HG02678 (cell line): ENCODE measurements at regions not wholly inside any gene's neighbourhood (a gene's known extent, or its start where the extent isn't known, plus 50 kb on each side); places are given as distances from the start of the nearest gene placed in this dataset.

Source experiments
- ATAC-seq: cut with Tn5 transposase; IDR thresholded peaks from one replicate; pipeline ENCODE4 v1.9.1; 2021; ENCODE audit warnings: mild to moderate bottlenecking, moderate library complexity; ENCODE audit not compliant: unreplicated experiment

GRCh38 chr13:103192511-103193135 is 126.4 kb upstream of the SLC10A2 start:
- no peak for ATAC-seq

DNA sequence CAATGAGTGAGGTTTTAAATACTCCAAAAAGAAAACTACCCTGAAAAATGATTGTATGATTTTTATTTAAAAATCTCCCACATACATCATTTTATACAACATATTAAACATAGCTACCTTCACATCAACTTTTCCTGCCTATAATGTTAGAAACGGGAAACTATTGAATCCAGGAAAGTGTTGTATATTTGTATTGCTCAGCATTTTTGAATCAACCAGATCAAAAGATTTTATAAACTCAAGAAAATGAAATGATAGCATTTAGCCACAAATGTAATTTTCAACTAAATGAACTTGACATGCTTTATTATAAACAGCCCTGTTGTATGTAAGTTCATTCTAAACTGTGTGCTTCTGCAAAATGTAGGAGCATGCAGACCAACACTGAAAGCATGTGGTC is 124.6 kb upstream of the SLC10A2 start:
- no peak for ATAC-seq

DNA sequence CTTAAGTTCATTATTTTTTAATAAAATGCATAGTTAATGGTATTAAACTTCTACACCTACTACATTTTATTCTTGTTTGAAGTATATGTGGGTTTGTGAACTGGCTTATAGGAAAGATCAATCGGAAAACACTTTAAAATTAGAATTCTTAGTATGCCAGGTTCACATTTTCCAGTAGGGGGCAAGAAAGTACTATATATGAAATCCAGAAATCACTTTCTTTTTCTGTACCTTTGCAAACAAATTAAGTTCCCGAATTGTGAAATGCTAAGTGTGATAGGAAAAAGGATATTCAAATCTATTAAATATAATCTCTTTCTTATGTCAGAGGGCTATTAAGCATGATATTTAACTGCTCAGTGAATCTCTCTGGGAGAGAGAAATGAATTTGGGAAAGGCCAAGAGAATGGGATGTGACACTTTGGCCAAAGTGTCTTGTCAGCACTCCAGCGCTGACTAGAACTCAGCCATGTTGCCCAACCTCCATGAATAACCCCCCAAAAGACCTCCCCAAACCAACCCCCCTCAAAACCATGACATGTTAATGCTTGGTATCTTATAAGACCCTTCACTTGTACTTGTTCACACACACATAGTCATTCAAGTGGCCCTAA is 122.6 kb upstream of the SLC10A2 start:
- peak; percentile 45 for ATAC-seq

GRCh38 chr13:103187721-103188156 is 121.5 kb upstream of the SLC10A2 start:
- ATAC-seq = no peak

GRCh38 chr13:103184413-103184812 is 118.2 kb upstream of the SLC10A2 start:
- ATAC-seq = peak; percentile 57

DNA sequence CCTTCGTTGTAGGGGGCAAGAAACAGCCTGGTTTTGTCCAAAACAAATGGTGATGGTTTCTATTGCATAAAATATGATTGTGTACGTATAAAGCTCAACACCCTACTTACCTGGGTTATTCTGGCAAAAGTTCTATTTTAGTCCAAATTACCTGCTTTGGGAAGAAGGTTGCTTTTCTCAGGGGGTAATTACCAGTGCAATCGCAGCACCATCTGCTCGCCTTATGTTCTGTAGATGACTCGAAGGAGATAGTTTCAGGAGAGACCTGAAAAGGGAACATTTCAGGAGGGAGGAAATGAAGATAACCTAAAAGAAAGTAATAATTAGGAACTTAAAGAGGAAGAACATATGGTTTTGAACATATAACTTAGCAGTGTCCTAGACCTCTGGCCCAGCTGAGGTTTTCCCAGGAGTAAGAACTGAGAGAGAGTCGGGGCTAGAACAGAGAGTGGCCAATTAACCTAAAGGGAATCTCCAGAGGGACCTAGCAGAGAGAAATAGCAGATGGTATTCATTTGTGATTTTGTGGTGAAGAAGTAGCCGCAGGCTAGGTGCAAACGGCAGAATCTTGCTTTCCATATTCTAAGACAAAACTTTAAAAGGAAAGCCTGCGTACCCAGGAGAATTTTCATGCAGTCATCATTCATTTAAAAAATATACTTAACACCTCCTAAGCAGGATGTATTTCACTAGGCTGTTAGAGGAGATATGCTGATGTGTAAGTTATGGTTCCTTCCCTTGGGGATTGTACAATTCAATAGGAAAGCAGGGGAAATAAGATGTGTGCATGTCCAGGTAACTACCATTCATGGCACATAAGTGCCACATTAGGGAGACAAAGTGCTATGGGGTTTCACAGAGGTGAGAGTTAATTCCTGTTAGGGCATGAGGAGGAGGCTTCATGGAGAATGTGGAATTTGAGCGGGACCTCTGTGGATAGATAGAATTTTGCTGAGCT is 113.0 kb upstream of the SLC10A2 start:
- ATAC-seq = no peak

GRCh38 chr13:103174966-103175365 is 108.7 kb upstream of the SLC10A2 start:
- no peak for ATAC-seq

DNA sequence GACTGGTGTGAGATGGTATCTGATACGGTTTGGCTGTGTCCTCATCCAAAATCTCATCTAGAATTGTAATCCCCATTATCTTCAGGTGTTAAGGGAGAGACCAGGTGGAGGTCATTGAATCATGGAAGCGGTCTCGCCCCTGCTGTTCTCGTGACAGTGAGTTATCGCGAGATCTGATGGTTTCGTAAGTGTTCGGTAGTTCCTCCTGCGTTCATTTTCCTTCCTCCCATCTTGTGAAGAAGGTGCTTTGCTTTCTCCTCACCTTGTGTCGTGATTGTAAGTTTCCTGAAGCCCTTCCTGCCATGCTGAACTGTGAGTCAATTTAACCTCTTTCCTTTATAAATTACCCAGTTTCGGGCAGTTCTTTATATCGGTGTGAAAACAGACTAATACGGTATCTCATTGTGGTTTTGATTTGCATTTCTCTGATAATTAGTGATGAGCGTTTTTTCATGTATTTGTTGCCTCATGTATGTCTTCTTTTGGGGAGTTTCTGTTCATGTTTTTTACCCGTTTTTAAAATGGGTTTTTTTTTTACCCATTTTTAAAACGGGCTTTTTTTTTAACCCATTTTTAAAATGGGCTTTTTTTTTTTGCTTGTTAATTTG is 102.8 kb upstream of the SLC10A2 start:
- no peak for ATAC-seq

DNA sequence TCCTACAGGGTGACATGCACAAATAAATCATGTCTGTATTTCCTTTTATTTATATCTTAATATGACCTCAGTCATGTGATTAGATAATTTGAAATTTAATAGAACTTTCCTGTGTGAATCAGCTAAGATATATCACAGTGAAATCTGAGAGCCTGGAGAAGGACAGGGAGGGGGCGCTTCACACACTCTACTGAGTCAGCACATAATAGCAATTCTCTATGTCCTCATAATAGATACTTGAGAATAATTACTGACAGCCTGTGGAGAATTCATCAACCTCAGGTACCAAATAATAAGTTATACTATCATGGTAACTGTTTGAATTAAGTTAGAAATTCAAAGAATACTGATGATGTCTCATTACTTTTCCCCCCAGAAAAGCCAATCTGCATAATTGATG is 98.0 kb upstream of the SLC10A2 start:
- ATAC-seq = no peak

DNA sequence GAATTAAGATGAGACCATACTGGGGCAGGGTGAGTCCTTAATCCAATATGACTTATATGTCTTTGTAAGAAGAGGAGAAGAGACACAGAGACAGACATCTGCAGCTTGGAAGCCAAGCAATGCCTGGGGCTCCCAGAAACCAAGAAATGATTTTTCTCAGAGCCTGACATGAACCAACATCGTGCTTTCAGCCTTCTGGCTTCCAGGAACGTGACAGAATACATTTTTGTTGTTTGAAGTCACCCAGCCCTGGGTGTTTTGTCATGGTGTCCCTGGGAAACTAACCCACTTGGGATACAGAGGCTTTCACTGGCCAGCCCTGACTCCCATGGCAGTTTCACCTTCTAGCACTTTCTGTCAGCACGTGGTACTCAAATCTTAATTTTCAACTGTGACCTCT is 95.3 kb upstream of the SLC10A2 start:
- ATAC-seq = no peak

DNA sequence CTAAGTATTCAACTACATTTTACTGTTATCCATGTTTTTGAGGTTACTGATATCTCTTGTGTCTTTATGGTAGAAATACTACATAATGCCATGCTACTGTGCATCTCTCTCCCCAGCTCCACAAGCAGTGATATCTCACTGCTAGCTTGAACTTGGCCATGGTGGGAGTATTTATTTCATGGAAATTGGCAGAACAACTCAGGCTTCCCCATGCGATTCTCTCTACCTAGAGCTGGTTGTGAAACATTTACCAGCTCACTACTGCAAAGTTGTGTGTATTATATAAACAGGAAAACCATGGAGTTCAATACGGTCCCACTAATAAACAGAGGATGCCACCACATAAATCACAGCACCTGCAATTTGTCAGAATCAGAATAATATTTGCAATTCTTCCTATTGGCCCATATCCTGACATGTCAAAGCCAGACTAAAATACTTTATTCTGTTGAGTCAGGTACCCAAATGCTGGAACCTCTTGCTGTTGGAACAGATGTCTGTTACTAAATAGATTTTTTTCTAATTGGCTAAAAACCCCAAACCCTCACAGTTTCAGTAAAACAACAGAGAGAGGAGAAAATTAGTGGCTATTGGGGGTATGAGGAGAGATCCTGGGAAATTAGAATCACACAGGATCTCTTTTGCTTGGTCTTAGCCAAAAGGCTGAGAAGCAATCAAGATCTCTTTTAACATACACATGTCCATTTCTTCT is 91.4 kb upstream of the SLC10A2 start:
- no peak for ATAC-seq

- ATAC-seq = no peak
Observed at GRCh38 chr13:103157016-103157415, 90.8 kb upstream of the SLC10A2 start.

- no peak for ATAC-seq
Observed at GRCh38 chr13:103156346-103156998, 90.3 kb upstream of the SLC10A2 start.

DNA sequence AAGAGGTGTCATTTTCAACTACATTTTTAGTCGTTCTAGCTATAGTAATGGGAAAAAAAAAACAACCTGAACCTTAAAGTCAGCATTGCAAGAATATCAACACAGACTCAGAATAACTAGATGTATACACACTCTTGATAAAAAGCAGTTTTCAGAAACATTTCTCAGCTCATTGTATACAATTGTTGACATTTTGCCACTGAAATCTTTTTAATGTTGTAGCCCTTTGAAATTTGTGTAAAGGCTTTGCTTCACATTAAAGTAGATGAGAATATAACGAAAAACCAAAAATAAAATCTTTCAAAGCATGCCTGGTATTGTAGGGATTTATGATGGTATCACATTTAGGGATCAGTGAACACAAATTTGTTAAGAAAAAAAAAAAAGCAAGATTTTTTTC is 87.2 kb upstream of the SLC10A2 start:
- no peak for ATAC-seq

DNA sequence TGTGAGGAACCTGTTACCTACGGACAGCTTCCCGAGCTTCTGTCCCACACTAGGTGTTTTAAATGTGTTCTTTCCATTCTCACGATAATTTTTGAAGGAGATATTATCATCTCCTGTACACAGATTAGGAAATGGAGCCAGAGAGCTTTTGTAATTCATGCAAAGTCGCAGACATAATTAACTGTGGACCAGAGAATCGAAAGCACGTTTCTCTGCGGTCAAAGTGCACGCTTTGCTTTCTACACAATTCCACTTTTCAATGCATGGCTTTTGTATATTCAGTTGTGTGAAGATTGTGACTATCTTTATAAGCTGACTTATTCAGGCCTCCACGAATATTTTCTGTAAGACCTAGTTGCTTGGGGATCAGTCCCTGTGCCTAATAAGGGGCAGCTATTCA is 81.7 kb upstream of the SLC10A2 start:
- ATAC-seq = no peak

- ATAC-seq = no peak
Observed at GRCh38 chr13:103145442-103145841, 79.2 kb upstream of the SLC10A2 start.

DNA sequence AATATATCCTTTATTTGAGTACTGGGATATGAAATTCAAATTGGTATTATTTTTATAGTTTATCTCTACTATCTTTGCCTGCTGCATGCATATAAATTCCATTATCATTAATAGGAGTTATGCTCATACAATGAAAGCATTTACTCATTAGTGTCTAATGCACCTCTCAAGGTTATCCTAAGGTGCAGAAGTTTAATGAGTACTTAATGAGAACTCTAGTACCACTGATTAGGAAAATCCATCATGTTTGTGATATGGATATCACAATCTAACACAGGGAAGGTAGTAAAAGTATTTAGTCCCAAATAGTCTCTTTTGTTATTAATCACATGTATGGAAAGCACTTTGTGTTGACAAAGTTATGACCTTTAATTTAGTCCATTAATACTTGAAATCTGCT is 77.2 kb upstream of the SLC10A2 start:
- ATAC-seq = no peak

DNA sequence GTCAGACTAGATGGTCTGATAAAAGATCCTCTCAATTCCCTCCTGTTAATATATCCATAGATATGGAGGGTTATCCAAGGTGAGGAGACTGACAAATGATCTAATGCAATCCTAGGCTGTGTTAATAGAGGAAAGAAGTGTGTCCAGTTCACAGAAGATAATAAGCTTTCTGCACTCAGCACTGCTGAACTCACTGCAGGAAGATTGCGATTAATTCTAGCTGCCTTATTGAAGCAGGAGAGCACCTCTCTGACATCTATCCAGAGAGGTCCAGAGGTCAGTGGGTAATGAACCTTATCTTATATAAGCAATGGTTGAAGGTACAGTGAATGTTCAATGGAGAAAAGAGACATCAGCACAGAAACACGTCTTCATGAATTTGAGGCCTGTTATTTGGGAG is 75.9 kb upstream of the SLC10A2 start:
- no peak for ATAC-seq

DNA sequence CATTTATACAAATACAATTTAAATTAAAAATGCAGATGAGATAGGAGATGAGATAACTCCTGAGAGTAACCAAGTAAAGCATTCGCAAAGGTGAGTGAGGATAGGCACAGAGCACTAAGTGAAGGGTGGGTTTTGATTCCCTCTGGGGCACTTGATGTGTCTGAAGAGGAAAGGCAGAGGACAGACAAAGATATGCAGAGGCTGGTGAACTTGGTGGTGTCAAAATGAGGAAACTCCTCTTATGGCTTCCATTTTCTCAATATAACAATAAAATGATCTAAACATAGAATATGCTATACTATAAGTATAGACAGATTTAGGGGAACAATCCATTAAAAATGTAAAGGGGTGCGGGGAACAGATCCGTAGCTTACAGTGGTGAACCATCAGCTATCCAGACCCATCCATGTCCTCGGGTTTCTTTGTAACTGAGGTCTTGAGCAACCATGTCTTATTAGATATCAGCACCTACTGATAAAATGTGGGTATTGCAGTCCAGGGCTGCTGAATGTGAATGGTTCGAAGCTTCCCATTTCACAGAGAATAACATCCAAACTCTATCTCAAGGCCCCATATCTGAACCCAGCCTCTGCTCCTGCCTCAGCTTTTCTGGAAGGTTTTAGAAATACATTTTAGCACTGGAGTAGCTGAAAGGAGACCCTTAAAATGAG is 73.9 kb upstream of the SLC10A2 start:
- peak; percentile 91 for ATAC-seq

- ATAC-seq = peak; percentile 40
Observed at GRCh38 chr13:103134271-103134670, 68.1 kb upstream of the SLC10A2 start.
